IMR-90 (cell line): ENCODE measurements at regions not wholly inside any gene's neighbourhood (a gene's known extent, or its start where the extent isn't known, plus 50 kb on each side); places are given as distances from the start of the nearest gene placed in this dataset.

Source experiments
- ATAC-seq: fragments of 200-7000 bp; cut with Tn5 transposase; 2 replicates; pipeline ENCODE4 v1.9.1; 2020; ENCODE audit warnings: low read depth, mild to moderate bottlenecking, moderate library complexity
- BruUV-seq: library from RNA; stranded (reverse); fragments of 400-500 nt; replicated peaks from 2 replicates; lab custom pipeline; 2021; lab: Mats Ljungman, UMichigan
- CTCF ChIA-PET: fragments of 300-600 bp; formaldehyde crosslinking; extraction: SDS; loops from one replicate; lab custom pipeline; 2021; ENCODE audit warnings: antibody characterized with exemption; lab: Yijun Ruan, JAX
- POLR2A ChIA-PET: fragments of 300-600 bp; sonication (Branson Sonifier 250); formaldehyde crosslinking; loops from one replicate; lab custom pipeline; 2022; ENCODE audit warnings: antibody characterized with exemption; ENCODE audit not compliant: unreplicated experiment; lab: Charles Lee
- DNase-seq: peaks from one replicate; pipeline ENCODE4 v3.0.0; 2013
- H2AFZ ChIP-seq: replicated peaks from 2 replicates; pipeline ENCODE3; 2013; ENCODE audit warnings: low read length, mild to moderate bottlenecking; ENCODE audit not compliant: poor library complexity
- H2AK5ac ChIP-seq: 2 replicates; pipeline ENCODE4 v1.6.1; 2013; ENCODE audit warnings: low read depth, low read length, inconsistent platforms
- H2AK9ac ChIP-seq: replicated peaks from 2 replicates; pipeline ENCODE3; 2013; ENCODE audit warnings: mild to moderate bottlenecking, low read depth, low read length, moderate library complexity; ENCODE audit not compliant: poor library complexity
- H2BK120ac ChIP-seq: 2 replicates; pipeline ENCODE4 v1.6.1; 2013; ENCODE audit warnings: low read depth, low read length, inconsistent platforms
- H2BK15ac ChIP-seq: 3 replicates; pipeline ENCODE4 v1.6.1; 2013; ENCODE audit warnings: low read depth, low read length, inconsistent platforms
- H2BK20ac ChIP-seq: 2 replicates; pipeline ENCODE4 v1.6.1; 2013; ENCODE audit warnings: low read depth, mild to moderate bottlenecking, inconsistent platforms, low read length, moderate library complexity
- H2BK5ac ChIP-seq: 2 replicates; pipeline ENCODE4 v1.6.1; 2013; ENCODE audit warnings: mild to moderate bottlenecking, low read depth, low read length, inconsistent platforms; ENCODE audit not compliant: poor library complexity, severe bottlenecking
- H3K14ac ChIP-seq: replicated peaks from 2 replicates; pipeline ENCODE4 v1.6.1; 2013; ENCODE audit warnings: low read depth, low read length, inconsistent platforms
- H3K18ac ChIP-seq: 2 replicates; pipeline ENCODE4 v1.6.1; 2013; ENCODE audit warnings: low read depth, low read length, control low read depth
- H3K23ac ChIP-seq: 2 replicates; pipeline ENCODE4 v1.6.1; 2013; ENCODE audit warnings: low read depth, low read length, inconsistent platforms
- H3K27ac ChIP-seq: 2 replicates; pipeline ENCODE4 v1.5.1; 2013; ENCODE audit warnings: mild to moderate bottlenecking, control low read depth, low read length; ENCODE audit not compliant: insufficient read depth
- H3K27me3 ChIP-seq: 2 replicates; pipeline ENCODE4 v1.6.1; 2013; ENCODE audit warnings: low read length; ENCODE audit not compliant: control insufficient read depth, insufficient read depth
- H3K36me3 ChIP-seq: 2 replicates; pipeline ENCODE4 v1.6.1; 2013; ENCODE audit warnings: low read length, mixed read lengths; ENCODE audit not compliant: control insufficient read depth, insufficient read depth
- H3K4ac ChIP-seq: 2 replicates; pipeline ENCODE4 v1.6.1; 2013; ENCODE audit warnings: low read depth, low read length, inconsistent platforms
- H3K4me1 ChIP-seq: 2 replicates; pipeline ENCODE4 v1.6.1; 2013; ENCODE audit warnings: low read length, mixed read lengths; ENCODE audit not compliant: control insufficient read depth, insufficient read depth
- H3K4me2 ChIP-seq: 2 replicates; pipeline ENCODE4 v1.6.1; 2013; ENCODE audit warnings: low read depth, mild to moderate bottlenecking, control low read depth, low read length, moderate library complexity
- H3K4me3 ChIP-seq: 2 replicates; pipeline ENCODE4 v1.5.1; 2013; ENCODE audit warnings: low read depth, mild to moderate bottlenecking, control low read depth, low read length, moderate library complexity; ENCODE audit not compliant: insufficient read depth
- H3K56ac ChIP-seq: 2 replicates; pipeline ENCODE4 v1.6.1; 2013; ENCODE audit warnings: low read length, inconsistent platforms; ENCODE audit not compliant: insufficient read depth; ENCODE audit errors: extremely low read depth
- H3K79me1 ChIP-seq, 2 experiments: 2 replicates each; pipeline ENCODE4 v1.6.1; 2013; ENCODE audit warnings: low read length in 2 of 2, inconsistent platforms in 1 of 2, low read depth in 1 of 2
- H3K9ac ChIP-seq: 2 replicates; pipeline ENCODE4 v1.6.1; 2013; ENCODE audit warnings: low read depth, low read length, control low read depth
- H3K9me1 ChIP-seq: 2 replicates; pipeline ENCODE4 v1.6.1; 2013; ENCODE audit warnings: low read length, inconsistent platforms; ENCODE audit not compliant: insufficient read depth
- H3K9me3 ChIP-seq: 2 replicates; pipeline ENCODE4 v1.6.1; 2013; ENCODE audit warnings: low read length; ENCODE audit not compliant: control insufficient read depth, insufficient read depth
- H4K20me1 ChIP-seq: 2 replicates; pipeline ENCODE4 v1.6.1; 2013; ENCODE audit warnings: low read length, inconsistent platforms; ENCODE audit not compliant: insufficient read depth
- H4K5ac ChIP-seq: 2 replicates; pipeline ENCODE4 v1.6.1; 2013; ENCODE audit warnings: mild to moderate bottlenecking, low read depth, low read length, control low read depth
- H4K8ac ChIP-seq, 2 experiments: 2 replicates each; pipeline ENCODE4 v1.6.1; 2013; ENCODE audit warnings: low read depth in 2 of 2, low read length in 2 of 2, control low read depth in 1 of 2, inconsistent platforms in 1 of 2
- H4K91ac ChIP-seq: 2 replicates; pipeline ENCODE4 v1.6.1; 2013; ENCODE audit warnings: low read depth, low read length, inconsistent platforms; ENCODE audit not compliant: insufficient read depth
- MXI1 ChIP-seq: IDR thresholded peaks from 2 replicates; pipeline ENCODE4 v1.6.1; 2012; ENCODE audit warnings: low read depth, mild to moderate bottlenecking, low read length, moderate library complexity, borderline replicate concordance
- WGBS, 2 experiments: methylation state at CpG; one replicate each; pipeline versions ENCODE4 v1.1.5 to v1.1.7; 2013; ENCODE audit warnings: missing lambda C conversion rate in 2 of 2; ENCODE audit not compliant: insufficient read length in 1 of 2; ENCODE audit errors: extremely low coverage in 2 of 2; 5-methylcytosine and 5-hydroxymethylcytosine counted together
- dilution Hi-C: fragments of 300-500 bp; cut with HindIII; formaldehyde crosslinking; loops from one replicate; pipeline ENCODE4 v1.14.3; 2018; ENCODE audit warnings: low sequenced_read_pairs; ENCODE audit not compliant: unreplicated experiment
- in situ Hi-C: fragments of 300-500 bp; cut with MboI; formaldehyde crosslinking; loops from 3 replicates; pipeline ENCODE4 v1.14.3; 2019; ENCODE audit warnings: low sequenced_read_pairs, inconsistent platforms, mixed read lengths
- intact Hi-C: fragments of 100-400 bp; cut with micrococcal nuclease; formaldehyde crosslinking; loops from 2 replicates; pipeline ENCODE4 v1.10.0; 2022

DNA sequence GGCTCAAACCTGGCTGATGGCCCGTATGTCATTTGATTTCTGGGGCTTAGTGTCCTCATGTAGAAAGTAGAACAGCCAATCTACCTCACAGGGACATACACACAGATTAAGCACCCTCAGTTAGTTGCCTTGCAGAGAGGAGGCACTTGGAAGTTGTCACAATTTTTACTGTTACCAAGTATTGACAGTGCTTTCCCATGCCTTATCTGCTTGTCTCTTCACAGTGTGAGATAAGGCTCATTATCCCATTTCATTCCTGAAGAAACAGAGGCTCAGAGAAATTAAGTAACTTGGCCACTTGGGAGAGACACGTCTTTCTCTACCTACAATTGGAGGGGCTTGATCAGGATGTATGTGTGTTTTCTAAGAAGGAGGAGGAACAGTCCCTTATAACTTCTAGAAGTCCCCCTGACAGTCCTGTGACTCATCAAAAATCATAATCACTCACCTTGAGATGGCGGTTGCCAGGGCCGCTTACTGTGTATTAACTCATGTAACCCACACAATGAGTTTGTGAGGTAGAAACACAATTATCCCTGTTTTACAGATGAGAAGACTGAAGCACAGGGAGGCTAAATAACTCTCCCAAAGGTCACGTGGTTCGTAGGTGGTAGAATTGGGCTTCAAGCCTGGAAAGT, 56.9 kb upstream of the LHX1 start:
- H3K4ac ChIP-seq = no peak overlapping the region
- intact Hi-C loops (no loop called here), dilution Hi-C loops (no loop called here), in situ Hi-C loops (no loop called here)
- no peak for ATAC-seq
- H3K36me3 ChIP-seq = no peaks in the 10 kb centered on the region
- H2BK15ac ChIP-seq = no peak overlapping the region
- H2BK20ac ChIP-seq = no peak overlapping the region
- H3K14ac ChIP-seq = no peak overlapping the region
- no peak overlapping the region for H2AFZ ChIP-seq
- no peak overlapping the region for H3K27ac ChIP-seq
- ChIA-PET CTCF (no interaction called here), POLR2A (no interaction called here)
- no CpG with 5 or more reads among the region's 6 CpGs for WGBS, 2 experiments
- H4K5ac ChIP-seq = no peak overlapping the region
- H3K27me3 ChIP-seq = peaks cover 17% of the 10 kb centered on the region
- H3K9me3 ChIP-seq = peaks cover 4% of the 10 kb centered on the region; the same call in 1 of the 2 replicates
- H3K4me3 ChIP-seq = no peak overlapping the region
- no peaks in the 10 kb centered on the region for H3K9me1 ChIP-seq
- no peak for DNase-seq
- no peak overlapping the region for H4K8ac ChIP-seq
- H3K18ac ChIP-seq = no peak overlapping the region
- no peaks in the 10 kb centered on the region for H3K79me1 ChIP-seq
- H3K4me1 ChIP-seq = no peaks in the 10 kb centered on the region
- no peak overlapping the region for H2AK9ac ChIP-seq
- BruUV-seq = no TSS peak
- no peak overlapping the region for H2BK5ac ChIP-seq
- no peak overlapping the region for H3K23ac ChIP-seq
- no peak overlapping the region for H3K9ac ChIP-seq
- H3K4me2 ChIP-seq = no peak overlapping the region
- no peak overlapping the region for H3K56ac ChIP-seq
- no peak for TF ChIP-seq MXI1
- H4K91ac ChIP-seq = no peak overlapping the region
- no peaks in the 10 kb centered on the region for H4K20me1 ChIP-seq
- H2AK5ac ChIP-seq = no peak overlapping the region
- H2BK120ac ChIP-seq = no peak overlapping the region
